MM.1S (cell line): ENCODE measurements at regions not wholly inside any gene's neighbourhood (a gene's known extent, or its start where the extent isn't known, plus 50 kb on each side); places are given as distances from the start of the nearest gene placed in this dataset.

ENCODE experiments used
- DNase-seq: peaks from one replicate; pipeline ENCODE4 v3.0.0-alpha.2; 2015
- H2AFZ ChIP-seq: fragments of 300-600 bp; sonication (generic); 2 replicates; pipeline ENCODE4 v1.6.0; 2016; ENCODE audit warnings: antibody characterized with exemption, low read length
- H3F3A ChIP-seq: fragments of 300-600 bp; sonication (generic); 2 replicates; pipeline ENCODE4 v1.6.1; 2016; ENCODE audit warnings: mild to moderate bottlenecking, antibody characterized with exemption, low read length, moderate library complexity, mixed read lengths; ENCODE audit not compliant: insufficient read depth
- H3K27ac ChIP-seq: fragments of 300-600 bp; sonication (generic); 2 replicates; pipeline ENCODE4 v1.5.1; 2016; ENCODE audit warnings: mild to moderate bottlenecking, low read length
- H3K27me3 ChIP-seq: fragments of 300-600 bp; sonication (generic); replicated peaks from 2 replicates; pipeline ENCODE4 v1.6.0; 2016; ENCODE audit warnings: low read length; ENCODE audit not compliant: insufficient read depth
- H3K36me3 ChIP-seq: fragments of 300-600 bp; sonication (generic); replicated peaks from 2 replicates; pipeline ENCODE4 v1.6.1; 2016; ENCODE audit warnings: mild to moderate bottlenecking, low read length, mixed read lengths; ENCODE audit not compliant: insufficient read depth
- H3K4me1 ChIP-seq: fragments of 300-600 bp; sonication (generic); 2 replicates; pipeline ENCODE4 v1.6.1; 2016; ENCODE audit warnings: low read length, mixed read lengths
- H3K4me2 ChIP-seq: fragments of 300-600 bp; sonication (generic); 2 replicates; pipeline ENCODE4 v1.6.0; 2016; ENCODE audit warnings: low read depth, low read length
- H3K4me3 ChIP-seq: fragments of 300-600 bp; sonication (generic); 2 replicates; pipeline ENCODE4 v1.5.1; 2016; ENCODE audit warnings: low read length, mixed read lengths
- H3K79me2 ChIP-seq: fragments of 300-600 bp; sonication (generic); 2 replicates; pipeline ENCODE4 v1.6.1; 2016; ENCODE audit warnings: mixed run types, low read length, mixed read lengths
- H3K9ac ChIP-seq: fragments of 300-600 bp; sonication (generic); 2 replicates; pipeline ENCODE4 v1.6.1; 2016; ENCODE audit warnings: low read length, mixed read lengths
- H3K9me2 ChIP-seq: fragments of 300-600 bp; sonication (generic); replicated peaks from 2 replicates; pipeline ENCODE4 v1.6.1; 2016; ENCODE audit warnings: mild to moderate bottlenecking, low read length, mixed read lengths; ENCODE audit not compliant: insufficient read depth
- H3K9me3 ChIP-seq: fragments of 300-600 bp; sonication (generic); replicated peaks from 2 replicates; pipeline ENCODE4 v1.6.1; 2016; ENCODE audit warnings: mild to moderate bottlenecking, low read length, mixed read lengths; ENCODE audit not compliant: insufficient read depth
- H4K20me1 ChIP-seq: fragments of 300-600 bp; sonication (generic); 2 replicates; pipeline ENCODE4 v1.6.1; 2016; ENCODE audit warnings: mild to moderate bottlenecking, low read length, moderate library complexity, mixed read lengths; ENCODE audit not compliant: insufficient read depth
- EZH2 ChIP-seq: fragments of 300-600 bp; sonication (generic); optimal IDR thresholded peaks from 2 replicates; pipeline ENCODE3; 2017; ENCODE audit warnings: low read depth, mild to moderate bottlenecking, antibody characterized with exemption, low read length, mixed read lengths
- EZH2phosphoT487 ChIP-seq: fragments of 300-600 bp; sonication (generic); IDR thresholded peaks from 2 replicates; pipeline ENCODE4 v1.6.1; 2018; ENCODE audit warnings: antibody characterized with exemption, low read length
- TF ChIP-seq, protein P1 (sequence below): fragments of 300-600 bp; sonication (generic); IDR thresholded peaks from 2 replicates; pipeline ENCODE4 v1.5.1; 2016; ENCODE audit warnings: antibody characterized with exemption, low read length, mixed read lengths

DNA sequence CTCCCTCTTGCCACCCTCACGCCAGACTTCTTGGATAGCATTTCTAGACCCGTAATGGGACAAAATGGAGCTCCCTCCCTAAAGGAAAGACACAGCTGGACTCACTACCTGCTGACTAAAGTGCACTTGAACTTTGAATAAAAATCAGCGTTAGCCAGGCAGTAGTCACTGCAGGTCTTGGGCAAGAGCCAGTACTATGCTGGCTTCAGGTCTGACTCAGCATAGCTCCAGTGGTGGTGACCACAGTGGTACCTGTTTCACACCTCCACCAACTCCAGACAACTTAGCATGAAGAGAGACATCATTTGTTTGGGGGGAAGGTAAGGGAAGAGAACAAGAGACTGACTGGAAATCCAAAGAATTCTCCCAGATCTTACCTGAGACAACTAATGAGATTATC lies 906.8 kb downstream of the GRIK2 start:
- Histone ChIP-seq H3K36me3 (no peaks in the 10 kb centered on the region), H3F3A (no peaks in the 10 kb centered on the region), H3K9me3 (no peaks in the 10 kb centered on the region), H3K79me2 (no peaks in the 10 kb centered on the region), H3K4me3 (no peak overlapping the region), H3K9me2 (no peaks in the 10 kb centered on the region), H2AFZ (no peak overlapping the region), H3K27ac (no peak overlapping the region), H4K20me1 (no peaks in the 10 kb centered on the region), H3K4me1 (no peaks in the 10 kb centered on the region), H3K9ac (no peak overlapping the region), H3K4me2 (no peak overlapping the region), H3K27me3 (no peaks in the 10 kb centered on the region)
- no peak for DNase-seq
- TF ChIP-seq, protein P1, sequence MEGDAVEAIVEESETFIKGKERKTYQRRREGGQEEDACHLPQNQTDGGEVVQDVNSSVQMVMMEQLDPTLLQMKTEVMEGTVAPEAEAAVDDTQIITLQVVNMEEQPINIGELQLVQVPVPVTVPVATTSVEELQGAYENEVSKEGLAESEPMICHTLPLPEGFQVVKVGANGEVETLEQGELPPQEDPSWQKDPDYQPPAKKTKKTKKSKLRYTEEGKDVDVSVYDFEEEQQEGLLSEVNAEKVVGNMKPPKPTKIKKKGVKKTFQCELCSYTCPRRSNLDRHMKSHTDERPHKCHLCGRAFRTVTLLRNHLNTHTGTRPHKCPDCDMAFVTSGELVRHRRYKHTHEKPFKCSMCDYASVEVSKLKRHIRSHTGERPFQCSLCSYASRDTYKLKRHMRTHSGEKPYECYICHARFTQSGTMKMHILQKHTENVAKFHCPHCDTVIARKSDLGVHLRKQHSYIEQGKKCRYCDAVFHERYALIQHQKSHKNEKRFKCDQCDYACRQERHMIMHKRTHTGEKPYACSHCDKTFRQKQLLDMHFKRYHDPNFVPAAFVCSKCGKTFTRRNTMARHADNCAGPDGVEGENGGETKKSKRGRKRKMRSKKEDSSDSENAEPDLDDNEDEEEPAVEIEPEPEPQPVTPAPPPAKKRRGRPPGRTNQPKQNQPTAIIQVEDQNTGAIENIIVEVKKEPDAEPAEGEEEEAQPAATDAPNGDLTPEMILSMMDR = no peak
- TF ChIP-seq EZH2phosphoT487 (no peak), EZH2 (no peak)

DNA sequence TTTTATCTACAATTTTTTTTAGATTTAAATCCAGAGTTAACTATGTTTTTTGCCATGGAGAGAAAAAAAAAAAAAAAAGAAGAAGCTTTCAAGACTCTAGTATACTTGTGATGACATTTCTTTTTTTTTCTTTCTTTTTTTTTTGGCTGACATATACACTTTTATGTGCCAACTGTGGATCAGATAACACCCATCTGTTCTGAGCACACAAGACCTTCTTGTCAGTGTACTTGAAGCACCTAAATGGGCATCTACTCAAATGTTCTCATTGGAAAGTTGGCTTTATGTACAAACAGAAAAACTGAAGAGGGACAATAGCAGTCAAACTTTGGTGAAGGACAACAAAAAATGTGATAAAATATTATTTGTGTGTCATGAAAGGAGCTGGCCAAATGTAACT lies 904.5 kb downstream of the GRIK2 start:
- no peak overlapping the region for H2AFZ ChIP-seq
- H3K9ac ChIP-seq = no peak overlapping the region
- no peaks in the 10 kb centered on the region for H3K36me3 ChIP-seq
- no peaks in the 10 kb centered on the region for H3K27me3 ChIP-seq
- H3K27ac ChIP-seq = no peak overlapping the region
- DNase-seq = no peak
- no peaks in the 10 kb centered on the region for H3K9me2 ChIP-seq
- no peaks in the 10 kb centered on the region for H3K79me2 ChIP-seq
- H3K9me3 ChIP-seq = no peaks in the 10 kb centered on the region
- no peak overlapping the region for H3K4me2 ChIP-seq
- no peaks in the 10 kb centered on the region for H3F3A ChIP-seq
- no peak for TF ChIP-seq EZH2phosphoT487
- TF ChIP-seq, protein P1 = no peak
- TF ChIP-seq EZH2 = no peak
- H3K4me1 ChIP-seq = no peaks in the 10 kb centered on the region
- H4K20me1 ChIP-seq = no peaks in the 10 kb centered on the region
- H3K4me3 ChIP-seq = no peak overlapping the region
